PFSK-1 (cell line): ENCODE measurements at regions not wholly inside any gene's neighbourhood (a gene's known extent, or its start where the extent isn't known, plus 50 kb on each side); places are given as distances from the start of the nearest gene placed in this dataset.

Source experiments
- POLR2AphosphoS5 ChIP-seq: IDR thresholded peaks from 2 replicates; pipeline ENCODE4 v1.6.1; 2012; ENCODE audit warnings: low read depth, mild to moderate bottlenecking, control low read depth, low read length, moderate library complexity
- SIN3A ChIP-seq: IDR thresholded peaks from 2 replicates; pipeline ENCODE4 v1.6.1; 2012; ENCODE audit warnings: mild to moderate bottlenecking, low read length, moderate library complexity, borderline replicate concordance; ENCODE audit not compliant: insufficient read depth
- TAF1 ChIP-seq: IDR thresholded peaks from 2 replicates; pipeline ENCODE4 v1.6.1; 2012; ENCODE audit warnings: low read length, control low read depth, borderline replicate concordance; ENCODE audit not compliant: insufficient read depth
- TF ChIP-seq, protein P1 (sequence below), 2 experiments: IDR thresholded peaks; 2 replicates each; pipeline versions ENCODE4 v1.6.1 to v1.8.0; 2011 to 2012; ENCODE audit warnings: low read depth in 2 of 2, low read length in 2 of 2, control low read depth in 1 of 2, inconsistent platforms in 1 of 2, mild to moderate bottlenecking in 1 of 2, moderate library complexity in 1 of 2; ENCODE audit not compliant: insufficient read depth in 1 of 2

DNA sequence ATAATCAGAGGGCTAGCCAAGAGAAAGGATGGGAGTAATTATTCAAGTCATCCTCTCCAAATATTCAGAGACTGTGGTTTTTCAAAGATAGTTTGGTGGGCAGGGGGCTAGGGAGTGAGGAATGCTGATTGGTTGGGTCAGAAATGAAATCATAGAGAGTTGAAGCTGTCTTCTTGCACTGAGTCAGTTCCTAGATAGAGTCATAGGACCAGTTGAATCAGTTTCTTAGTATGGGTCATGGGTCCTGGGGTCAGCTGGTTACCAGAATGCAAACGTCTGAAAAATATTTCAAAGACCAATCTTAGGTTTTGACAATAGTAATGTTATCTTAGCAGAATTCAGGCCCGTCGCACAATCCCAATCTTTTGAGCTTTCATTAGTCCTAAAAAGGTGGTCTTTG, 171.4 kb upstream of the SPATS2L start:
- TF ChIP-seq POLR2AphosphoS5: no peak
- no peak for TF ChIP-seq TAF1
- TF ChIP-seq, protein P1, sequence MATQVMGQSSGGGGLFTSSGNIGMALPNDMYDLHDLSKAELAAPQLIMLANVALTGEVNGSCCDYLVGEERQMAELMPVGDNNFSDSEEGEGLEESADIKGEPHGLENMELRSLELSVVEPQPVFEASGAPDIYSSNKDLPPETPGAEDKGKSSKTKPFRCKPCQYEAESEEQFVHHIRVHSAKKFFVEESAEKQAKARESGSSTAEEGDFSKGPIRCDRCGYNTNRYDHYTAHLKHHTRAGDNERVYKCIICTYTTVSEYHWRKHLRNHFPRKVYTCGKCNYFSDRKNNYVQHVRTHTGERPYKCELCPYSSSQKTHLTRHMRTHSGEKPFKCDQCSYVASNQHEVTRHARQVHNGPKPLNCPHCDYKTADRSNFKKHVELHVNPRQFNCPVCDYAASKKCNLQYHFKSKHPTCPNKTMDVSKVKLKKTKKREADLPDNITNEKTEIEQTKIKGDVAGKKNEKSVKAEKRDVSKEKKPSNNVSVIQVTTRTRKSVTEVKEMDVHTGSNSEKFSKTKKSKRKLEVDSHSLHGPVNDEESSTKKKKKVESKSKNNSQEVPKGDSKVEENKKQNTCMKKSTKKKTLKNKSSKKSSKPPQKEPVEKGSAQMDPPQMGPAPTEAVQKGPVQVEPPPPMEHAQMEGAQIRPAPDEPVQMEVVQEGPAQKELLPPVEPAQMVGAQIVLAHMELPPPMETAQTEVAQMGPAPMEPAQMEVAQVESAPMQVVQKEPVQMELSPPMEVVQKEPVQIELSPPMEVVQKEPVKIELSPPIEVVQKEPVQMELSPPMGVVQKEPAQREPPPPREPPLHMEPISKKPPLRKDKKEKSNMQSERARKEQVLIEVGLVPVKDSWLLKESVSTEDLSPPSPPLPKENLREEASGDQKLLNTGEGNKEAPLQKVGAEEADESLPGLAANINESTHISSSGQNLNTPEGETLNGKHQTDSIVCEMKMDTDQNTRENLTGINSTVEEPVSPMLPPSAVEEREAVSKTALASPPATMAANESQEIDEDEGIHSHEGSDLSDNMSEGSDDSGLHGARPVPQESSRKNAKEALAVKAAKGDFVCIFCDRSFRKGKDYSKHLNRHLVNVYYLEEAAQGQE (IDR thresholded peaks at IDR 0.05; ENCODE audit: insufficient read depth in 1 of 2, low read depth in 2 of 2, low read length in 2 of 2): no peak
- TF ChIP-seq SIN3A: no peak
